Right lung (tissue), 2 donors: ENCODE measurements at regions not wholly inside any gene's neighbourhood (a gene's known extent, or its start where the extent isn't known, plus 50 kb on each side); places are given as distances from the start of the nearest gene placed in this dataset.

Source experiments
- DNase-seq, 2 donors: peaks; one replicate each; pipeline ENCODE4 v3.0.0-alpha.2; 2013

- no peak for DNase-seq
These were observed 1896.0 kb upstream of the PIK3C3 start for GRCh38 chr18:40058811-40059570.

GRCh38 chr18:40056079-40056692 lies 1898.8 kb upstream of the PIK3C3 start:
- peak in 1 of 2 donors; percentile 12 for DNase-seq

GRCh38 chr18:40055262-40055661 lies 1899.8 kb upstream of the PIK3C3 start:
- no peak for DNase-seq

- DNase-seq = no peak
These were observed 1905.3 kb upstream of the PIK3C3 start for GRCh38 chr18:40049716-40050115.

- no peak for DNase-seq
These were observed 1906.0 kb upstream of the PIK3C3 start for GRCh38 chr18:40048886-40049650.

GRCh38 chr18:40048253-40048652 lies 1906.8 kb upstream of the PIK3C3 start:
- DNase-seq = no peak

- no peak for DNase-seq
These were observed 1908.4 kb upstream of the PIK3C3 start for GRCh38 chr18:40046596-40046995.

GRCh38 chr18:40041951-40042350 lies 1913.1 kb upstream of the PIK3C3 start:
- no peak for DNase-seq

- no peak for DNase-seq
These were observed 1914.5 kb upstream of the PIK3C3 start for GRCh38 chr18:40040574-40040973.

- no peak for DNase-seq
These were observed 1917.7 kb upstream of the PIK3C3 start for GRCh38 chr18:40037356-40037755.

GRCh38 chr18:40036861-40037260 lies 1918.2 kb upstream of the PIK3C3 start:
- no peak for DNase-seq

- no peak for DNase-seq
These were observed 1919.1 kb upstream of the PIK3C3 start for GRCh38 chr18:40035966-40036365.

GRCh38 chr18:40032076-40032475 lies 1923.0 kb upstream of the PIK3C3 start:
- DNase-seq = no peak

- DNase-seq = no peak
These were observed 1923.6 kb upstream of the PIK3C3 start for GRCh38 chr18:40031435-40031834.

- DNase-seq = no peak
These were observed 1935.1 kb upstream of the PIK3C3 start for GRCh38 chr18:40019797-40020392.

- peak; percentile 56 to 73 for DNase-seq
These were observed 1936.8 kb upstream of the PIK3C3 start for GRCh38 chr18:40018266-40018665.

GRCh38 chr18:40017021-40017420 lies 1938.0 kb upstream of the PIK3C3 start:
- DNase-seq = no peak

GRCh38 chr18:40016405-40016804 lies 1938.6 kb upstream of the PIK3C3 start:
- no peak for DNase-seq

- DNase-seq = no peak
These were observed 1941.9 kb upstream of the PIK3C3 start for GRCh38 chr18:40013001-40013609.

GRCh38 chr18:40011201-40011600 lies 1943.8 kb upstream of the PIK3C3 start:
- DNase-seq = no peak

- no peak for DNase-seq
These were observed 1948.4 kb upstream of the PIK3C3 start for GRCh38 chr18:40006634-40007033.

- DNase-seq = no peak
These were observed 1950.8 kb upstream of the PIK3C3 start for GRCh38 chr18:40004246-40004645.
